Esophagus muscularis mucosa (tissue), 4 donors: ENCODE measurements at regions not wholly inside any gene's neighbourhood (a gene's known extent, or its start where the extent isn't known, plus 50 kb on each side); places are given as distances from the start of the nearest gene placed in this dataset.

Source experiments
- EP300 ChIP-seq: sonication (generic); formaldehyde crosslinking; IDR thresholded peaks from one replicate; pipeline ENCODE4 v1.6.1; 2017; ENCODE audit warnings: antibody characterized with exemption
- POLR2A ChIP-seq: fragments of 450-650 bp; IDR thresholded peaks from one replicate; pipeline ENCODE4 v1.6.1; 2017; ENCODE audit warnings: antibody characterized with exemption, moderate library complexity, mild to moderate bottlenecking, low read depth
- POLR2AphosphoS5 ChIP-seq, 2 donors: sonication (generic); formaldehyde crosslinking; IDR thresholded peaks; one replicate each; pipeline ENCODE4 v1.6.1; 2017; ENCODE audit warnings: antibody characterized with exemption in 2 of 2
- TF ChIP-seq, protein P1 (sequence below), 3 experiments: fragments of 200-600 bp in 2 of 3; fragments of 450-650 bp in 1 of 3; sonication (generic) in 2 of 3; IDR thresholded peaks; one replicate each; pipeline ENCODE4 v1.5.1; 2017 to 2019; ENCODE audit warnings: antibody characterized with exemption in 3 of 3, mild to moderate bottlenecking in 2 of 3, moderate library complexity in 1 of 3

DNA sequence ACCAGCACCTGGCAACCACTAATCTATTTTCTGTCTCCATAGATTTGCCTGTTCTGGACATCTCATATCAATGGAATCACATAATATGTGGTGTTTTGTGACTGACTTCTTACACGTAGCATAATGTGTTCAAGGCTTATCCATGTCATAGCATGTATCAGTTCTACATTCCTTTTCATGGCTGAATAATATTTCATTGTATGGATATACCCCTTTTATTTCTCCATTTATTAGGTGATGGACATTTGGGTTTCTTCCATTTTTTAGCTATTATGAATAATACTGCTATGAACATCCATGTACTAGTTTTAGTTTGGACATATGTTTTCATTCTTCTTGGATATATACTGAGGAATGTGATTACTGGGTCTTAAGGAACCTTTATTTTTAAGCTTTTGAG, 78.0 kb upstream of the OLIG2 start:
- TF ChIP-seq, protein P1, sequence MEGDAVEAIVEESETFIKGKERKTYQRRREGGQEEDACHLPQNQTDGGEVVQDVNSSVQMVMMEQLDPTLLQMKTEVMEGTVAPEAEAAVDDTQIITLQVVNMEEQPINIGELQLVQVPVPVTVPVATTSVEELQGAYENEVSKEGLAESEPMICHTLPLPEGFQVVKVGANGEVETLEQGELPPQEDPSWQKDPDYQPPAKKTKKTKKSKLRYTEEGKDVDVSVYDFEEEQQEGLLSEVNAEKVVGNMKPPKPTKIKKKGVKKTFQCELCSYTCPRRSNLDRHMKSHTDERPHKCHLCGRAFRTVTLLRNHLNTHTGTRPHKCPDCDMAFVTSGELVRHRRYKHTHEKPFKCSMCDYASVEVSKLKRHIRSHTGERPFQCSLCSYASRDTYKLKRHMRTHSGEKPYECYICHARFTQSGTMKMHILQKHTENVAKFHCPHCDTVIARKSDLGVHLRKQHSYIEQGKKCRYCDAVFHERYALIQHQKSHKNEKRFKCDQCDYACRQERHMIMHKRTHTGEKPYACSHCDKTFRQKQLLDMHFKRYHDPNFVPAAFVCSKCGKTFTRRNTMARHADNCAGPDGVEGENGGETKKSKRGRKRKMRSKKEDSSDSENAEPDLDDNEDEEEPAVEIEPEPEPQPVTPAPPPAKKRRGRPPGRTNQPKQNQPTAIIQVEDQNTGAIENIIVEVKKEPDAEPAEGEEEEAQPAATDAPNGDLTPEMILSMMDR (IDR thresholded peaks at IDR 0.05) = no peak
- TF ChIP-seq POLR2AphosphoS5 (IDR thresholded peaks at IDR 0.05) (no peak), EP300 (no peak), POLR2A (no peak)
